HepG2 (cell line): ENCODE measurements at regions not wholly inside any gene's neighbourhood (a gene's known extent, or its start where the extent isn't known, plus 50 kb on each side); places are given as distances from the start of the nearest gene placed in this dataset.

Experiments
- ATAC-seq: fragments of 200-7000 bp; cut with Tn5 transposase; 3 replicates; pipeline ENCODE4 v1.9.1; 2020; ENCODE audit warnings: mild to moderate bottlenecking, moderate library complexity
- BruUV-seq: library from RNA; stranded (reverse); fragments of 400-500 nt; replicated peaks from 2 replicates; lab custom pipeline; 2021; lab: Mats Ljungman, UMichigan
- CTCF ChIA-PET: fragments of 300-600 bp; formaldehyde crosslinking; extraction: SDS; loops from one replicate; lab custom pipeline; 2021; ENCODE audit warnings: low total read pairs, inconsistent platforms, low intra/inter-chr PET ratio; lab: Yijun Ruan, JAX
- POLR2A ChIA-PET: fragments of 350-600 bp; sonication (Branson Sonifier 250); formaldehyde crosslinking; loops from one replicate; lab custom pipeline; 2020; ENCODE audit warnings: antibody characterized with exemption, inconsistent platforms; lab: Yijun Ruan, JAX
- DNase-seq: peaks from one replicate; pipeline ENCODE4 v3.0.0-alpha.2; 2015; ENCODE audit warnings: low spot score
- FAIRE-seq: peaks from 3 replicates; lab custom pipeline; 2011; peaks lifted over from hg19 to GRCh38; lab: Jason Lieb, UNC
- H2AFZ ChIP-seq: one replicate; pipeline ENCODE4 v1.6.1; 2011; ENCODE audit warnings: low read length, inconsistent platforms
- H3K27ac ChIP-seq: fragments of 300-600 bp; 3 replicates; pipeline ENCODE4 v1.8.0; 2011; ENCODE audit warnings: mixed run types, mild to moderate bottlenecking, mixed read lengths, low read length, inconsistent platforms; ENCODE audit not compliant: insufficient read depth; ENCODE audit errors: extremely low read length
- H3K27me3 ChIP-seq, 2 experiments: fragments of 200-600 bp in 1 of 2; 2 replicates in 1 of 2; 3 replicates in 1 of 2; pipeline versions ENCODE4 v1.6.0 to v1.8.0; 2011; ENCODE audit warnings: low read length in 2 of 2, mild to moderate bottlenecking in 2 of 2, moderate library complexity in 2 of 2, inconsistent platforms in 1 of 2; ENCODE audit not compliant: insufficient read depth in 2 of 2, control insufficient read depth in 1 of 2
- H3K36me3 ChIP-seq, 2 experiments: fragments of 200-600 bp in 1 of 2; replicated peaks in 1 of 2; 2 replicates in 1 of 2; 3 replicates in 1 of 2; pipeline versions ENCODE4 v1.5.1 to v1.8.0; 2011; ENCODE audit warnings: low read length in 2 of 2, inconsistent platforms in 1 of 2; ENCODE audit not compliant: insufficient read depth in 2 of 2, control insufficient read depth in 1 of 2
- H3K4me1 ChIP-seq: 2 replicates; pipeline ENCODE4 v1.5.1; 2012; ENCODE audit warnings: low read length, inconsistent platforms; ENCODE audit not compliant: insufficient read depth
- H3K4me2 ChIP-seq: 2 replicates; pipeline ENCODE4 v1.6.0; 2011; ENCODE audit warnings: low read depth, low read length, inconsistent platforms
- H3K4me3 ChIP-seq, 3 experiments: fragments of 200-600 bp in 1 of 3; sonication (generic), shearing (Covaris generic) in 1 of 3; replicated peaks in 1 of 3; 2 replicates each; pipeline ENCODE4 v1.5.1; 2011 to 2016; ENCODE audit warnings: low read length in 3 of 3, inconsistent platforms in 2 of 3, low read depth in 2 of 3, mild to moderate bottlenecking in 2 of 3, control low read depth in 1 of 3, mixed read lengths in 1 of 3; ENCODE audit not compliant: insufficient read depth in 1 of 3
- H3K79me2 ChIP-seq: one replicate; pipeline ENCODE4 v1.6.1; 2011; ENCODE audit warnings: low read length, inconsistent platforms; ENCODE audit not compliant: insufficient read depth
- H3K9ac ChIP-seq: 2 replicates; pipeline ENCODE4 v1.6.0; 2011; ENCODE audit warnings: mild to moderate bottlenecking, low read depth, low read length, inconsistent platforms; ENCODE audit not compliant: insufficient read depth
- H3K9me3 ChIP-seq: 2 replicates; pipeline ENCODE4 v1.5.1; 2012; ENCODE audit warnings: mild to moderate bottlenecking, low read length
- H4K20me1 ChIP-seq: 2 replicates; pipeline ENCODE4 v1.6.0; 2011; ENCODE audit warnings: inconsistent platforms, mild to moderate bottlenecking, low read length, moderate library complexity; ENCODE audit not compliant: insufficient read depth
- EP300 ChIP-seq, 3 experiments: sonication (generic) in 1 of 3; formaldehyde crosslinking in 1 of 3; IDR thresholded peaks; 2 replicates each; pipeline versions ENCODE4 v1.5.1 to v1.6.1; 2011 to 2020; ENCODE audit warnings: low read depth in 2 of 3, low read length in 2 of 3, borderline replicate concordance in 1 of 3, improper control_type of control experiment in 1 of 3, mild to moderate bottlenecking in 1 of 3, missing genetic modification reagents in 1 of 3, moderate library complexity in 1 of 3
- HNF4G ChIP-seq, 2 experiments: sonication (generic) in 1 of 2; formaldehyde crosslinking in 1 of 2; IDR thresholded peaks; 2 replicates each; pipeline versions ENCODE4 v1.4.0 to v1.6.1; 2011 to 2020; ENCODE audit warnings: borderline replicate concordance in 2 of 2, low read depth in 2 of 2, mild to moderate bottlenecking in 2 of 2, low read length in 1 of 2, missing genetic modification reagents in 1 of 2, moderate library complexity in 1 of 2
- MEF2D ChIP-seq: sonication (generic); formaldehyde crosslinking; IDR thresholded peaks from 2 replicates; pipeline ENCODE4 v1.5.1; 2020; ENCODE audit warnings: mild to moderate bottlenecking, missing genetic modification reagents
- NRL ChIP-seq: sonication (generic); formaldehyde crosslinking; IDR thresholded peaks from 2 replicates; pipeline ENCODE4 v1.5.0; 2020; ENCODE audit warnings: missing genetic modification reagents, mild to moderate bottlenecking, moderate library complexity, borderline replicate concordance
- SSRP1 ChIP-seq: IDR thresholded peaks from 2 replicates; pipeline ENCODE4 v1.6.1; 2016; ENCODE audit warnings: control low read depth
- TCF7L2 ChIP-seq: IDR thresholded peaks from 2 replicates; pipeline ENCODE4 v1.6.1; 2011; ENCODE audit warnings: mild to moderate bottlenecking, low read depth, low read length, moderate library complexity
- WGBS: methylation state at CpG from one replicate; pipeline ENCODE4 v1.1.6; 2017; ENCODE audit warnings: low lambda C conversion rate; 5-methylcytosine and 5-hydroxymethylcytosine counted together
- in situ Hi-C: cut with HindIII; loops from 2 replicates; pipeline ENCODE4 v1.10.0; 2017; ENCODE audit warnings: low pct_unique_long_range_greater_than_20kb; ENCODE audit not compliant: extremely low pct_ligation_motif_present
- intact Hi-C: fragments of 100-400 bp; cut with micrococcal nuclease; formaldehyde crosslinking; loops from one replicate; pipeline ENCODE4 v1.10.0; 2022; ENCODE audit not compliant: unreplicated experiment
- TF ChIP-seq, protein P1 (sequence below): sonication (generic); formaldehyde crosslinking; IDR thresholded peaks from 2 replicates; pipeline ENCODE4 v1.4.0; 2020; ENCODE audit warnings: missing genetic modification reagents
- TF ChIP-seq, protein P2 (sequence below): sonication (generic); formaldehyde crosslinking; IDR thresholded peaks from 2 replicates; pipeline ENCODE4 v1.4.0; 2020; ENCODE audit warnings: missing genetic modification reagents
- TF ChIP-seq, protein P3 (sequence below): sonication (generic); formaldehyde crosslinking; IDR thresholded peaks from 2 replicates; pipeline ENCODE4 v1.4.0; 2020; ENCODE audit warnings: mild to moderate bottlenecking, low read depth, missing genetic modification reagents
- TF ChIP-seq, protein P4 (sequence below): IDR thresholded peaks from 2 replicates; pipeline ENCODE4 v1.6.1; 2016; ENCODE audit warnings: mild to moderate bottlenecking
- TF ChIP-seq, protein P5 (sequence below): sonication (generic); formaldehyde crosslinking; IDR thresholded peaks from 2 replicates; pipeline ENCODE4 v1.8.0; 2022; ENCODE audit warnings: mild to moderate bottlenecking, missing genetic modification reagents
- TF ChIP-seq, protein P6 (sequence below): sonication (generic); formaldehyde crosslinking; IDR thresholded peaks from 2 replicates; pipeline ENCODE4 v1.8.0; 2022; ENCODE audit warnings: missing genetic modification reagents, mild to moderate bottlenecking, moderate library complexity, borderline replicate concordance

DNA sequence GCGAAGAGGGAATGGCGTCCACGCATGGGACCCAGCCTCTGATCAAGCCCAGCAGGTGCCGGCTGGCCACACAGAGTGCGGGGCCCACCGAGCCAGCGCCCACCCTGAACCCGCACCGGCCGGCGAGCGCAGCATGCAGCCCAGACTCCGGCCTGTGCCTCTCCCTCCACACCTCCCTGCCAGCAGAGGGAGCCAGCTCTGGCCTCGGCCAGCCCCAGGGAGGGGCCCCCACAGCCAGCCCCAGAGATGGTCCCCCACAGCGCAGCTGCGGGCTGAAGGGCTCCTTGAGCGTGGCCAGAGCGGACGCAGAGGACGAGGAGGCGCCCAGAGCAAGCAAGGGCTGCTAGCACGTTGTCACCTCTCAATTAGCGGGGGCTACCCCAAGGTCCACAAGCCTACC is 904.5 kb downstream of the SLITRK6 start:
- POLR2A ChIA-PET, result no interaction called here
- TF ChIP-seq, protein P1, sequence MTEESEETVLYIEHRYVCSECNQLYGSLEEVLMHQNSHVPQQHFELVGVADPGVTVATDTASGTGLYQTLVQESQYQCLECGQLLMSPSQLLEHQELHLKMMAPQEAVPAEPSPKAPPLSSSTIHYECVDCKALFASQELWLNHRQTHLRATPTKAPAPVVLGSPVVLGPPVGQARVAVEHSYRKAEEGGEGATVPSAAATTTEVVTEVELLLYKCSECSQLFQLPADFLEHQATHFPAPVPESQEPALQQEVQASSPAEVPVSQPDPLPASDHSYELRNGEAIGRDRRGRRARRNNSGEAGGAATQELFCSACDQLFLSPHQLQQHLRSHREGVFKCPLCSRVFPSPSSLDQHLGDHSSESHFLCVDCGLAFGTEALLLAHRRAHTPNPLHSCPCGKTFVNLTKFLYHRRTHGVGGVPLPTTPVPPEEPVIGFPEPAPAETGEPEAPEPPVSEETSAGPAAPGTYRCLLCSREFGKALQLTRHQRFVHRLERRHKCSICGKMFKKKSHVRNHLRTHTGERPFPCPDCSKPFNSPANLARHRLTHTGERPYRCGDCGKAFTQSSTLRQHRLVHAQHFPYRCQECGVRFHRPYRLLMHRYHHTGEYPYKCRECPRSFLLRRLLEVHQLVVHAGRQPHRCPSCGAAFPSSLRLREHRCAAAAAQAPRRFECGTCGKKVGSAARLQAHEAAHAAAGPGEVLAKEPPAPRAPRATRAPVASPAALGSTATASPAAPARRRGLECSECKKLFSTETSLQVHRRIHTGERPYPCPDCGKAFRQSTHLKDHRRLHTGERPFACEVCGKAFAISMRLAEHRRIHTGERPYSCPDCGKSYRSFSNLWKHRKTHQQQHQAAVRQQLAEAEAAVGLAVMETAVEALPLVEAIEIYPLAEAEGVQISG (CRISPR knock-in tag), result 0 out of 2 replicates have a peak, but pooled peaks have one; percentile 41
- TF ChIP-seq, protein P2, sequence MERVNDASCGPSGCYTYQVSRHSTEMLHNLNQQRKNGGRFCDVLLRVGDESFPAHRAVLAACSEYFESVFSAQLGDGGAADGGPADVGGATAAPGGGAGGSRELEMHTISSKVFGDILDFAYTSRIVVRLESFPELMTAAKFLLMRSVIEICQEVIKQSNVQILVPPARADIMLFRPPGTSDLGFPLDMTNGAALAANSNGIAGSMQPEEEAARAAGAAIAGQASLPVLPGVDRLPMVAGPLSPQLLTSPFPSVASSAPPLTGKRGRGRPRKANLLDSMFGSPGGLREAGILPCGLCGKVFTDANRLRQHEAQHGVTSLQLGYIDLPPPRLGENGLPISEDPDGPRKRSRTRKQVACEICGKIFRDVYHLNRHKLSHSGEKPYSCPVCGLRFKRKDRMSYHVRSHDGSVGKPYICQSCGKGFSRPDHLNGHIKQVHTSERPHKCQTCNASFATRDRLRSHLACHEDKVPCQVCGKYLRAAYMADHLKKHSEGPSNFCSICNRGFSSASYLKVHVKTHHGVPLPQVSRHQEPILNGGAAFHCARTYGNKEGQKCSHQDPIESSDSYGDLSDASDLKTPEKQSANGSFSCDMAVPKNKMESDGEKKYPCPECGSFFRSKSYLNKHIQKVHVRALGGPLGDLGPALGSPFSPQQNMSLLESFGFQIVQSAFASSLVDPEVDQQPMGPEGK (CRISPR knock-in tag), result peak; percentile 38; the same call in 1 of the 2 replicates
- TF ChIP-seq EP300 (IDR thresholded peaks at IDR 0.05; ENCODE audit: low read depth in 2 of 2, low read length in 2 of 2) (no peak), EP300 (CRISPR knock-in tag; IDR thresholded peaks at IDR 0.05; ENCODE audit: borderline replicate concordance) (no peak), HNF4G (IDR thresholded peaks at IDR 0.05; ENCODE audit: borderline replicate concordance, low read depth, low read length) (no peak), HNF4G (CRISPR knock-in tag; IDR thresholded peaks at IDR 0.05; ENCODE audit: borderline replicate concordance, low read depth) (no peak), NRL (CRISPR knock-in tag) (no peak), SSRP1 (CRISPR knock-in tag) (no peak), MEF2D (CRISPR knock-in tag) (no peak), TCF7L2 (no peak)
- TF ChIP-seq, protein P3, sequence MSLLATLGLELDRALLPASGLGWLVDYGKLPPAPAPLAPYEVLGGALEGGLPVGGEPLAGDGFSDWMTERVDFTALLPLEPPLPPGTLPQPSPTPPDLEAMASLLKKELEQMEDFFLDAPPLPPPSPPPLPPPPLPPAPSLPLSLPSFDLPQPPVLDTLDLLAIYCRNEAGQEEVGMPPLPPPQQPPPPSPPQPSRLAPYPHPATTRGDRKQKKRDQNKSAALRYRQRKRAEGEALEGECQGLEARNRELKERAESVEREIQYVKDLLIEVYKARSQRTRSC (CRISPR knock-in tag), result no peak
- TF ChIP-seq, protein P4, sequence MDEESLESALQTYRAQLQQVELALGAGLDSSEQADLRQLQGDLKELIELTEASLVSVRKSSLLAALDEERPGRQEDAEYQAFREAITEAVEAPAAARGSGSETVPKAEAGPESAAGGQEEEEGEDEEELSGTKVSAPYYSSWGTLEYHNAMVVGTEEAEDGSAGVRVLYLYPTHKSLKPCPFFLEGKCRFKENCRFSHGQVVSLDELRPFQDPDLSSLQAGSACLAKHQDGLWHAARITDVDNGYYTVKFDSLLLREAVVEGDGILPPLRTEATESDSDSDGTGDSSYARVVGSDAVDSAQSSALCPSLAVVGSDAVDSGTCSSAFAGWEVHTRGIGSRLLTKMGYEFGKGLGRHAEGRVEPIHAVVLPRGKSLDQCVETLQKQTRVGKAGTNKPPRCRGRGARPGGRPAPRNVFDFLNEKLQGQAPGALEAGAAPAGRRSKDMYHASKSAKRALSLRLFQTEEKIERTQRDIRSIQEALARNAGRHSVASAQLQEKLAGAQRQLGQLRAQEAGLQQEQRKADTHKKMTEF, result no peak
- TF ChIP-seq, protein P5, sequence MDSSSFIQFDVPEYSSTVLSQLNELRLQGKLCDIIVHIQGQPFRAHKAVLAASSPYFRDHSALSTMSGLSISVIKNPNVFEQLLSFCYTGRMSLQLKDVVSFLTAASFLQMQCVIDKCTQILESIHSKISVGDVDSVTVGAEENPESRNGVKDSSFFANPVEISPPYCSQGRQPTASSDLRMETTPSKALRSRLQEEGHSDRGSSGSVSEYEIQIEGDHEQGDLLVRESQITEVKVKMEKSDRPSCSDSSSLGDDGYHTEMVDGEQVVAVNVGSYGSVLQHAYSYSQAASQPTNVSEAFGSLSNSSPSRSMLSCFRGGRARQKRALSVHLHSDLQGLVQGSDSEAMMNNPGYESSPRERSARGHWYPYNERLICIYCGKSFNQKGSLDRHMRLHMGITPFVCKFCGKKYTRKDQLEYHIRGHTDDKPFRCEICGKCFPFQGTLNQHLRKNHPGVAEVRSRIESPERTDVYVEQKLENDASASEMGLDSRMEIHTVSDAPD (CRISPR knock-in tag), result no peak
- TF ChIP-seq, protein P6, sequence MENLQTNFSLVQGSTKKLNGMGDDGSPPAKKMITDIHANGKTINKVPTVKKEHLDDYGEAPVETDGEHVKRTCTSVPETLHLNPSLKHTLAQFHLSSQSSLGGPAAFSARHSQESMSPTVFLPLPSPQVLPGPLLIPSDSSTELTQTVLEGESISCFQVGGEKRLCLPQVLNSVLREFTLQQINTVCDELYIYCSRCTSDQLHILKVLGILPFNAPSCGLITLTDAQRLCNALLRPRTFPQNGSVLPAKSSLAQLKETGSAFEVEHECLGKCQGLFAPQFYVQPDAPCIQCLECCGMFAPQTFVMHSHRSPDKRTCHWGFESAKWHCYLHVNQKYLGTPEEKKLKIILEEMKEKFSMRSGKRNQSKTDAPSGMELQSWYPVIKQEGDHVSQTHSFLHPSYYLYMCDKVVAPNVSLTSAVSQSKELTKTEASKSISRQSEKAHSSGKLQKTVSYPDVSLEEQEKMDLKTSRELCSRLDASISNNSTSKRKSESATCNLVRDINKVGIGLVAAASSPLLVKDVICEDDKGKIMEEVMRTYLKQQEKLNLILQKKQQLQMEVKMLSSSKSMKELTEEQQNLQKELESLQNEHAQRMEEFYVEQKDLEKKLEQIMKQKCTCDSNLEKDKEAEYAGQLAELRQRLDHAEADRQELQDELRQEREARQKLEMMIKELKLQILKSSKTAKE, result no peak

More for the DNA sequence above, 904.5 kb downstream of the SLITRK6 start:
- Histone ChIP-seq H3K36me3 (no peaks in the 10 kb centered on the region), H3K4me3 (no peak overlapping the region), H3K27ac (no peak overlapping the region), H4K20me1 (no peaks in the 10 kb centered on the region), H3K4me2 (no peak overlapping the region), H2AFZ (no peak overlapping the region), H3K79me2 (no peaks in the 10 kb centered on the region), H3K27me3 (peaks cover 0 to 6% of the 10 kb centered on the region in 2 experiments; a peak in 3 of 5 replicates), H3K9ac (no peak overlapping the region), H3K9me3 (no peaks in the 10 kb centered on the region), H3K4me1 (no peaks in the 10 kb centered on the region)
- DNase-seq (no peak), ATAC-seq (peak; percentile 86), FAIRE-seq (no peak)
- WGBS, result 74% methylated on average over 15 of the region's 23 CpGs
- in situ Hi-C loops, result loop anchor here (10.0 kb wide), 1 partner anchor 910 kb away; no protein-coding TSS in a partner anchor
- no TSS peak for BruUV-seq
- CTCF ChIA-PET, result no interaction called here
- intact Hi-C loops, result no loop called here
